HL-60 (cell line): ENCODE measurements at regions not wholly inside any gene's neighbourhood (a gene's known extent, or its start where the extent isn't known, plus 50 kb on each side); places are given as distances from the start of the nearest gene placed in this dataset.

Source experiments
- GABPA ChIP-seq: IDR thresholded peaks from 2 replicates; pipeline ENCODE4 v1.6.1; 2012; ENCODE audit warnings: low read depth
- POLR2AphosphoS5 ChIP-seq: IDR thresholded peaks from 2 replicates; pipeline ENCODE4 v1.6.1; 2012; ENCODE audit warnings: low read depth
- REST ChIP-seq: IDR thresholded peaks from 2 replicates; pipeline ENCODE4 v1.6.1; 2012; ENCODE audit warnings: low read depth; ENCODE audit not compliant: insufficient replicate concordance
- SPI1 ChIP-seq: IDR thresholded peaks from 2 replicates; pipeline ENCODE4 v1.6.1; 2012; ENCODE audit warnings: low read depth, mild to moderate bottlenecking, borderline replicate concordance
- TF ChIP-seq, protein P1 (sequence below): IDR thresholded peaks from one replicate; pipeline ENCODE4 v1.5.1; 2011; ENCODE audit warnings: low read length, control low read depth, inconsistent platforms; ENCODE audit not compliant: insufficient read depth

DNA sequence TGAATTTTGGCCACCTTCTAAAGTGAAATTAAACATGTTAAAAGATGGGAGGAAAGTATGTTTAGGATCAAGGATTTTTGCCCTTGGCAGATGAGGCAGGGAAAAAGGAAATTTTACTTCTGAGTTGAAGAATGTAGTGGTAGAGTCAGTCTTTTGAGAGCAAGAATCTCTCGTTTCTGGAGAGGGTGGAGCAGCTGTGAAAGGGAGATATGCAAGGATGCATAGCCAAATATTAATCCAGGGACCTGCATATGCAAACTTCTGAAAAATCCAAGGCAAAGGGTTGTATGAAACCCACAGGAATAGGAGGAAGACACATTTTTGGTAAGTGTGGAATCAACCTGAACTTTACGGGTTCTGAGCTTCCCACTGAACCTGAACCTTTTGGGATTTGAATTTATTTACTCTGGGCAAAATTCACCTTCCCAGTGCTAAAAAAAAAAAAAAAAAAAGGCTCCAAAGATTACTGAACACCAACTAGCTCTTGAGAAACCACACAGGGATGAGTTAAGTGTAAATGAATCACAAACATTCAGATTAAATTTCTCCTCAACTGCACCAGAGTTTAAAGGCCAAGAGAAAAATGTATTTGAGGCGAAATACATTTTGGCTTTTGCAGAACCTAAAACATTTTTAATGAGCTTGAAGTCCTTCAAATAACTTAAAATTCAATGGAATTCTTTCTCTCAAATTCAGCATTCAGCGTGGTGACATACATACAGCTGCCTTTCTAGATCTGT, 187.1 kb upstream of the CDKN3 start:
- TF ChIP-seq, protein P1, sequence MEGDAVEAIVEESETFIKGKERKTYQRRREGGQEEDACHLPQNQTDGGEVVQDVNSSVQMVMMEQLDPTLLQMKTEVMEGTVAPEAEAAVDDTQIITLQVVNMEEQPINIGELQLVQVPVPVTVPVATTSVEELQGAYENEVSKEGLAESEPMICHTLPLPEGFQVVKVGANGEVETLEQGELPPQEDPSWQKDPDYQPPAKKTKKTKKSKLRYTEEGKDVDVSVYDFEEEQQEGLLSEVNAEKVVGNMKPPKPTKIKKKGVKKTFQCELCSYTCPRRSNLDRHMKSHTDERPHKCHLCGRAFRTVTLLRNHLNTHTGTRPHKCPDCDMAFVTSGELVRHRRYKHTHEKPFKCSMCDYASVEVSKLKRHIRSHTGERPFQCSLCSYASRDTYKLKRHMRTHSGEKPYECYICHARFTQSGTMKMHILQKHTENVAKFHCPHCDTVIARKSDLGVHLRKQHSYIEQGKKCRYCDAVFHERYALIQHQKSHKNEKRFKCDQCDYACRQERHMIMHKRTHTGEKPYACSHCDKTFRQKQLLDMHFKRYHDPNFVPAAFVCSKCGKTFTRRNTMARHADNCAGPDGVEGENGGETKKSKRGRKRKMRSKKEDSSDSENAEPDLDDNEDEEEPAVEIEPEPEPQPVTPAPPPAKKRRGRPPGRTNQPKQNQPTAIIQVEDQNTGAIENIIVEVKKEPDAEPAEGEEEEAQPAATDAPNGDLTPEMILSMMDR, result no peak
- TF ChIP-seq POLR2AphosphoS5, result no peak
- TF ChIP-seq GABPA, result no peak
- TF ChIP-seq REST, result no peak
- no peak for TF ChIP-seq SPI1
